SJCRH30 (cell line): ENCODE measurements at regions not wholly inside any gene's neighbourhood (a gene's known extent, or its start where the extent isn't known, plus 50 kb on each side); places are given as distances from the start of the nearest gene placed in this dataset.

Experiments used
- DNase-seq, 2 experiments: peaks; one replicate each; pipeline ENCODE4 v3.0.0-alpha.2; 2015 to 2020
- H3K27ac ChIP-seq: fragments of 250-450 bp; sonication (Bioruptor Pico); 2 replicates; pipeline ENCODE4 v1.5.1; 2020; ENCODE audit warnings: mild to moderate bottlenecking, moderate library complexity
- H3K27me3 ChIP-seq: fragments of 250-450 bp; sonication (Bioruptor Pico); 2 replicates; pipeline ENCODE4 v1.5.1; 2020; ENCODE audit warnings: mild to moderate bottlenecking, moderate library complexity
- H3K36me3 ChIP-seq: fragments of 250-450 bp; sonication (Bioruptor Pico); 2 replicates; pipeline ENCODE4 v1.5.1; 2020; ENCODE audit warnings: mild to moderate bottlenecking, moderate library complexity
- H3K4me1 ChIP-seq: fragments of 250-450 bp; sonication (Bioruptor Pico); 2 replicates; pipeline ENCODE4 v1.5.1; 2020; ENCODE audit warnings: mild to moderate bottlenecking, moderate library complexity
- H3K4me3 ChIP-seq: fragments of 250-450 bp; sonication (Bioruptor Pico); 2 replicates; pipeline ENCODE4 v1.5.1; 2020; ENCODE audit warnings: mild to moderate bottlenecking, moderate library complexity
- H3K9me3 ChIP-seq: fragments of 250-450 bp; sonication (Bioruptor Pico); replicated peaks from 2 replicates; pipeline ENCODE4 v1.5.1; 2020; ENCODE audit warnings: mild to moderate bottlenecking, moderate library complexity

- Histone ChIP-seq H3K36me3 (no peaks in the 10 kb centered on the region), H3K27me3 (no peaks in the 10 kb centered on the region), H3K4me1 (peaks cover 28% of the 10 kb centered on the region), H3K9me3 (no peaks in the 10 kb centered on the region), H3K27ac (no peak overlapping the region), H3K4me3 (no peak overlapping the region)
- DNase-seq, result no peak
Observed at GRCh38 chr2:236895497-236895896, 190.2 kb upstream of the COPS8 start.

- H3K4me3 ChIP-seq, result no peak overlapping the region
- no peak overlapping the region for H3K27ac ChIP-seq
- no peaks in the 10 kb centered on the region for H3K36me3 ChIP-seq
- no peaks in the 10 kb centered on the region for H3K27me3 ChIP-seq
- peaks cover 26% of the 10 kb centered on the region for H3K4me1 ChIP-seq
- no peaks in the 10 kb centered on the region for H3K9me3 ChIP-seq
- DNase-seq, result no peak
Observed at GRCh38 chr2:236896688-236897087, 189.0 kb upstream of the COPS8 start.

- H3K27me3 ChIP-seq, result no peaks in the 10 kb centered on the region
- H3K36me3 ChIP-seq, result no peaks in the 10 kb centered on the region
- no peak for DNase-seq
- no peaks in the 10 kb centered on the region for H3K9me3 ChIP-seq
- H3K27ac ChIP-seq, result no peak overlapping the region
- H3K4me3 ChIP-seq, result no peak overlapping the region
- H3K4me1 ChIP-seq, result peaks cover 15% of the 10 kb centered on the region
Observed at GRCh38 chr2:236899146-236899545, 186.5 kb upstream of the COPS8 start.

- peak in 1 of 2 experiments; percentile 47 for DNase-seq
- no peaks in the 10 kb centered on the region for H3K27me3 ChIP-seq
- H3K36me3 ChIP-seq, result no peaks in the 10 kb centered on the region
- peaks cover 15% of the 10 kb centered on the region for H3K4me1 ChIP-seq
- H3K9me3 ChIP-seq, result no peaks in the 10 kb centered on the region
- no peak overlapping the region for H3K4me3 ChIP-seq
- H3K27ac ChIP-seq, result no peak overlapping the region
Observed at GRCh38 chr2:236899950-236900640, 185.6 kb upstream of the COPS8 start.

GRCh38 chr2:236901956-236902355, 183.7 kb upstream of the COPS8 start:
- no peak overlapping the region for H3K27ac ChIP-seq
- peaks cover 17% of the 10 kb centered on the region for H3K4me1 ChIP-seq
- no peaks in the 10 kb centered on the region for H3K27me3 ChIP-seq
- no peaks in the 10 kb centered on the region for H3K9me3 ChIP-seq
- H3K4me3 ChIP-seq, result no peak overlapping the region
- no peaks in the 10 kb centered on the region for H3K36me3 ChIP-seq
- no peak for DNase-seq

- Histone ChIP-seq H3K27ac (no peak overlapping the region), H3K27me3 (no peaks in the 10 kb centered on the region), H3K9me3 (no peaks in the 10 kb centered on the region), H3K4me1 (peaks cover 17% of the 10 kb centered on the region), H3K36me3 (no peaks in the 10 kb centered on the region), H3K4me3 (no peak overlapping the region)
- no peak for DNase-seq
Observed at GRCh38 chr2:236903978-236904377, 181.7 kb upstream of the COPS8 start.

GRCh38 chr2:236904389-236905263, 181.1 kb upstream of the COPS8 start:
- Histone ChIP-seq H3K4me3 (no peak overlapping the region), H3K9me3 (no peaks in the 10 kb centered on the region), H3K27me3 (no peaks in the 10 kb centered on the region), H3K4me1 (peaks cover 12% of the 10 kb centered on the region), H3K36me3 (no peaks in the 10 kb centered on the region), H3K27ac (no peak overlapping the region)
- no peak for DNase-seq

DNA sequence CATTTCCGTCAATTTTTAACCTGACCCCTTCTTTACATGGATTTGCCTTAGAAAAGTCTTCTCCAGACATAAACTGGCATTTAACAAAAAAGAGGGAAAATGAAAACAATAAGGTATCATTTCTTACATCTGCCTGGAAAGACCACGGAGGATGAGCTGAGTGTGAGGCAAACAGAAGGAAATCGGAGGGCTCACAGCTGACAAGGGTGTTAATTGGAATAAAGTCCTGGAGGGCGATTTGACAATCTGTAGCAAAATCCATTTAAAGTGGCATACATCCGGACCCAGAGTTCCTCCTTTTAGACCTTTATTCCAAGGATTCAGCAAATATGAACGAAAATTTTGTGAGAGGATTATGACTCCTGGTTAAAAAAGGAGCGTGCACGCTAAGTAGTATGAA, 179.7 kb upstream of the COPS8 start:
- H3K27me3 ChIP-seq, result no peaks in the 10 kb centered on the region
- no peak overlapping the region for H3K27ac ChIP-seq
- H3K4me1 ChIP-seq, result peaks cover 3% of the 10 kb centered on the region; the same call in 1 of the 2 replicates
- H3K9me3 ChIP-seq, result no peaks in the 10 kb centered on the region
- no peak for DNase-seq
- H3K36me3 ChIP-seq, result no peaks in the 10 kb centered on the region
- H3K4me3 ChIP-seq, result 0 out of 2 replicates have a peak overlapping the region, but pooled peaks have one; percentile 3

- Histone ChIP-seq H3K27me3 (no peaks in the 10 kb centered on the region), H3K27ac (no peak overlapping the region), H3K4me3 (no peak overlapping the region), H3K36me3 (no peaks in the 10 kb centered on the region), H3K4me1 (peaks cover 6% of the 10 kb centered on the region; the same call in 1 of the 2 replicates), H3K9me3 (peaks cover 6% of the 10 kb centered on the region)
- peak in 1 of 2 experiments; percentile 37 for DNase-seq
Observed at GRCh38 chr2:236908439-236909192, 177.1 kb upstream of the COPS8 start.

DNA sequence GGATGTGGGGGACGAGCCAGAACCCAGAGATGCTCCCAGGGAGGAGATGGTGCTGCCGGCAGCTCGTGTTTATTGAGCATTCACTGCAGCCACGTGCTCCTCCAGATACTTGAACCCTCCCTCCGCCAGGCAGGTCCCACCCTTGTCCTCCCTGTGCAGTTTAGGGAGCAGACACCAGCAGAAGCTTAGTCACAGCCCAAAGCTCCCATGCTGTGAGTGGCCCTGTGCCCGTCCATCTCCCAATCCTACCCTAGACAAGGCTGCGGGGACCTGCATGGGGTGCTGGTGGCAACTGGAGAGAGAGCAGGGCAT, 176.5 kb upstream of the COPS8 start:
- no peak for DNase-seq
- Histone ChIP-seq H3K4me1 (peaks cover 6% of the 10 kb centered on the region; the same call in 1 of the 2 replicates), H3K9me3 (peaks cover 6% of the 10 kb centered on the region), H3K4me3 (no peak overlapping the region), H3K36me3 (no peaks in the 10 kb centered on the region), H3K27ac (no peak overlapping the region), H3K27me3 (no peaks in the 10 kb centered on the region)

- no peaks in the 10 kb centered on the region for H3K27me3 ChIP-seq
Observed at GRCh38 chr2:236909802-236910201, 175.9 kb upstream of the COPS8 start.

DNA sequence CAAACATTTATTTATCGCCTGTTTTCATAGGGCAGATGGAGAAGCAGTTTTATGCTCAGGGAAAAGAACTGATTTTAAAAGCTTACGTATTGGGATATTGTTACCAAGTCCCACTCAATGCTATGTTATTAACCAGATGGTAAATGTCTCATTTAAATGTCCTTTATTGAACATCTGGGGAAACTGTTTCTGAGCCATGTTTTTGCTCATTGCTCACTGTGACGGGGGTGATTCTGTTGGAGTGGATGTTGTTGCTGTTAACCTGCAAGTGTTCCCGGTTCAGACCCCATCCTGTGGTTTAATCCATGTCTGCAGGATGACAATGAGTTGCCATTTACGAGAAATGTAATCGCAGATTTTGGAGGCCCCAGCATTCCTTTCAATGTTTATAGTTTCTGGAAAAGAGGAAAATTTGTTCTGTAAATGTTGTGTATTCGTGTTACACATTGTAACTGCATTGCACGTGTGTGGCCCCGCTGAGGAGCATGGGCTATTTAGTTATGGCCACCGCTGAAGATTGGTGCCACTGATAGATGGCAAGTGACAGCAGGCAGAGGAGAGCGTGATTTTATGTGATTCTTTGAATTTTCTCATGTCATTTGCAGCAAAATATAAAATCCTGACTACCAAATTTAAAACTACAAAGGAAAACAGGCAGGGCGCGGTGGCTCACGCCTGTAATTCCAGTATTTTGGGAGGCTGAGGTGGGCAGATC, 174.8 kb upstream of the COPS8 start:
- no peaks in the 10 kb centered on the region for H3K27me3 ChIP-seq
- no peaks in the 10 kb centered on the region for H3K36me3 ChIP-seq
- no peak for DNase-seq
- H3K9me3 ChIP-seq, result peaks cover 6% of the 10 kb centered on the region
- no peak overlapping the region for H3K4me3 ChIP-seq
- H3K4me1 ChIP-seq, result 0 out of 2 replicates have a peak, but pooled peaks cover 6% of the 10 kb centered on the region
- no peak overlapping the region for H3K27ac ChIP-seq

More at GRCh38 chr2:236909802-236910201, 175.9 kb upstream of the COPS8 start:
- no peak overlapping the region for H3K27ac ChIP-seq
- peaks cover 6% of the 10 kb centered on the region for H3K9me3 ChIP-seq
- no peak overlapping the region for H3K4me3 ChIP-seq
- no peak for DNase-seq
- no peaks in the 10 kb centered on the region for H3K36me3 ChIP-seq
- H3K4me1 ChIP-seq, result peaks cover 6% of the 10 kb centered on the region; the same call in 1 of the 2 replicates

DNA sequence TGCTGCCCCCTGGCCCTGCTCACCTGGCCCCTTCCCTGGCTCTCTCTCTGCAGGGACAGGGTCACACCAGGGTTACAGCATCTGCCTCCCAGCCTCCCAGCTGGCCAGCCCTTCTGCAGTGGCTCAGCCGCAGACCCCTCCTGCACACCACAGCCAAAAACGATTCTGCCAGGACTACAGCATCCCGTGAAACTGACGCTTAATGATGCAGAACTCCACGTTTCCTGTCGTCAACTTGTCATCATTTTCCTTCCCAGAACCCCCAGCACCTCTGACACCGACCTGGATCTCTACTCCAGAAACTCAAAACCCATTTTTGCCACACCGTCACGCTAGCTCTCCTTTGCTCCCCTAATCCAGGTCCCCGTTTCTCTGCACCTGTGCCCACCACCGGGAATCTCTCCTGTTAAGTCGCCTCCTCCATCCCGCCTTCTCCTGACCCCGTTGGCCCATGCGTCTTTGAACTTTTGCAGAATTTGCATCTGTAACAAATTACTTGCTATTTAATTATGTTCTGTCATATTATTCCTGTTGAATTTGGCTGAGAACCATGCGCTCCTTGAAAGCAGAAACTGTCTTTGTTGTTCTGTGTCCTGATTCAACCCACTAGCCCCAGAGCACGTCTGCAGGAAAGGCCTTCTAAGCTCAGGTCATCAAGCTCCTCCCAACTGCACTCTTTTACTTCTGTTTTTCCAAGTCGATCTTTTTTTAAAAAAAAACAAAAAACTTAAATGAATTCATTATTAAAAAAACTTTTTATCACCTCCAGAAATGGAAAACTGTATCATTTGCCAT, 173.2 kb upstream of the COPS8 start:
- no peak overlapping the region for H3K27ac ChIP-seq
- no peaks in the 10 kb centered on the region for H3K27me3 ChIP-seq
- H3K4me3 ChIP-seq, result no peak overlapping the region
- DNase-seq, result no peak
- no peaks in the 10 kb centered on the region for H3K36me3 ChIP-seq
- H3K4me1 ChIP-seq, result 0 out of 2 replicates have a peak, but pooled peaks cover 4% of the 10 kb centered on the region
- peaks cover 6% of the 10 kb centered on the region for H3K9me3 ChIP-seq

DNA sequence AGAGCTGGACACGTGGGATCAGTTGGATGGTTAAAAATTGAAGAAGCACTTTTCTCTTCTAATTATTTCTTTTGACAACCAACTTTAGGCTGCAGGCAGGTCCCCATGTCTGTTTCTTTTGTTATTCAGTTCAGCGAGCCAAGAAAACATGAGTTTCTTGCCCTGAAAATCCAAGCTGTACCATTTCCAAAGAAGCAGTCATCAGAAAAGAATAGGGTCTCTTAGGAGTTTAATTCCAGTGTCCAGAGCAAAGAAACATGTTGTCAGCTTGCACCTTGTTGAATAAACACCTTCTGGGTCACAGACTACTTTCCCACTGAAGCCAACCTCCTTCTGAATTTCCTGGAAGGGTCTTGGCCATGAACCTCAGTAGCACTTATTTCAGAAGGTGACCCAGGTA, 170.5 kb upstream of the COPS8 start:
- Histone ChIP-seq H3K4me3 (no peak overlapping the region), H3K4me1 (peaks cover 19% of the 10 kb centered on the region), H3K9me3 (peaks cover 6% of the 10 kb centered on the region), H3K27ac (no peak overlapping the region), H3K27me3 (no peaks in the 10 kb centered on the region), H3K36me3 (no peaks in the 10 kb centered on the region)
- DNase-seq, result no peak
